ENCODE measurements at regions not wholly inside any gene's neighbourhood (a gene's known extent, or its start where the extent isn't known, plus 50 kb on each side); places are given as distances from the start of the nearest gene placed in this dataset.

DNA sequence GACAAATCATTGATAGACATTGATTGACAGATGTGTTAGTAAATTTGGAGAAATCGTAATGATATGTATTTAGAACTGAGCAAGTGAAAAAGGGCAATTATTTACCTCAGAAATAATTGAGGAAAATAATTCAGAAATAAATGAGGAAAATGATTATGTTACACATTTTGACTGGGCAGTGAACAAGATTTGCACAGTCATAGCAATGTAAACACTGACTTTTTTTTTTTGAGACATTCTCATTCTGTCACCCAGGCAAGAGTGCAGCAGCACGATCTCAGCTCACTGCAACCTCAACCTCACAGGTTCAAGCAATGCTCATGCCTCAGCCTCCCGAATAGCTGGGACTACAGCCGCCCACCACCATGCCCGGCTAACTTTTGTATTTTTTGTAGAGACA lies 211.7 kb downstream of the SP3 start:
- H3K36me3 Mint-ChIP-seq (ENCODE audit: low read depth): no peaks in the 10 kb centered on the region
- H3K9me3 Mint-ChIP-seq: no peaks in the 10 kb centered on the region
- no peak for DNase-seq
- H3K4me1 Mint-ChIP-seq (ENCODE audit: low read depth): no peaks in the 10 kb centered on the region
- TF ChIP-seq, protein P1, sequence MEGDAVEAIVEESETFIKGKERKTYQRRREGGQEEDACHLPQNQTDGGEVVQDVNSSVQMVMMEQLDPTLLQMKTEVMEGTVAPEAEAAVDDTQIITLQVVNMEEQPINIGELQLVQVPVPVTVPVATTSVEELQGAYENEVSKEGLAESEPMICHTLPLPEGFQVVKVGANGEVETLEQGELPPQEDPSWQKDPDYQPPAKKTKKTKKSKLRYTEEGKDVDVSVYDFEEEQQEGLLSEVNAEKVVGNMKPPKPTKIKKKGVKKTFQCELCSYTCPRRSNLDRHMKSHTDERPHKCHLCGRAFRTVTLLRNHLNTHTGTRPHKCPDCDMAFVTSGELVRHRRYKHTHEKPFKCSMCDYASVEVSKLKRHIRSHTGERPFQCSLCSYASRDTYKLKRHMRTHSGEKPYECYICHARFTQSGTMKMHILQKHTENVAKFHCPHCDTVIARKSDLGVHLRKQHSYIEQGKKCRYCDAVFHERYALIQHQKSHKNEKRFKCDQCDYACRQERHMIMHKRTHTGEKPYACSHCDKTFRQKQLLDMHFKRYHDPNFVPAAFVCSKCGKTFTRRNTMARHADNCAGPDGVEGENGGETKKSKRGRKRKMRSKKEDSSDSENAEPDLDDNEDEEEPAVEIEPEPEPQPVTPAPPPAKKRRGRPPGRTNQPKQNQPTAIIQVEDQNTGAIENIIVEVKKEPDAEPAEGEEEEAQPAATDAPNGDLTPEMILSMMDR (IDR thresholded peaks at IDR 0.05): no peak
- H3K4me3 Mint-ChIP-seq: no peak overlapping the region
- H3K27ac Mint-ChIP-seq: no peak overlapping the region
- peaks cover 37% of the 10 kb centered on the region for H3K27me3 Mint-ChIP-seq (ENCODE audit: insufficient read depth)

DNA sequence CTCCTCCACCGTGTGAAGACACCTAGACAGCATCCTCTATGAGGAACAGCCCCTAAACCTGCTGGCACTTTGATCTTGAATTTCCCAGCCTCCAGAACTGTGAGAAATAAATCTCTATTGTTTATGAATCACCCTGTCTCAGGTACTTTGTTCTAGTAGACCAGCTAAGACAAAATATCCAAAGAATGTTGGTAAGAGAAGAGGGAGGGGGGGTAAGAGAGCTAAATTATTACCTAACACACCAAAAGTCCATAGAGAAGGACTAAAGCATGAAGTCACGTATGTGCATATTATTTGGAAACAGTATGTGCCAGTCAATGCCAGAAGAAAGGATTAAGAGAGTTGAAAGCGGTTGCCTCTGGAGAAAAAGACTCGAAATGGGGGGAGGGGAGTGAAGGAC lies 211.0 kb downstream of the SP3 start:
- H3K27me3 Mint-ChIP-seq (ENCODE audit: insufficient read depth): peaks cover 34% of the 10 kb centered on the region
- H3K4me3 Mint-ChIP-seq: no peak overlapping the region
- H3K27ac Mint-ChIP-seq: no peak overlapping the region

GRCh38 chr2:173754837-173755236 lies 210.3 kb downstream of the SP3 start:
- no peaks in the 10 kb centered on the region for H3K36me3 Mint-ChIP-seq (ENCODE audit: low read depth)
- TF ChIP-seq, protein P1 (IDR thresholded peaks at IDR 0.05): no peak
- no peak for DNase-seq
- H3K27me3 Mint-ChIP-seq (ENCODE audit: insufficient read depth): peaks cover 34% of the 10 kb centered on the region
- no peaks in the 10 kb centered on the region for H3K4me1 Mint-ChIP-seq (ENCODE audit: low read depth)
- no peaks in the 10 kb centered on the region for H3K9me3 Mint-ChIP-seq
- no peak overlapping the region for H3K27ac Mint-ChIP-seq
- H3K4me3 Mint-ChIP-seq: no peak overlapping the region

More for the DNA sequence above, 211.0 kb downstream of the SP3 start:
- no peaks in the 10 kb centered on the region for H3K9me3 Mint-ChIP-seq
- TF ChIP-seq, protein P1 (IDR thresholded peaks at IDR 0.05): no peak
- H3K36me3 Mint-ChIP-seq (ENCODE audit: low read depth): no peaks in the 10 kb centered on the region
- no peaks in the 10 kb centered on the region for H3K4me1 Mint-ChIP-seq (ENCODE audit: low read depth)
- DNase-seq: no peak

DNA sequence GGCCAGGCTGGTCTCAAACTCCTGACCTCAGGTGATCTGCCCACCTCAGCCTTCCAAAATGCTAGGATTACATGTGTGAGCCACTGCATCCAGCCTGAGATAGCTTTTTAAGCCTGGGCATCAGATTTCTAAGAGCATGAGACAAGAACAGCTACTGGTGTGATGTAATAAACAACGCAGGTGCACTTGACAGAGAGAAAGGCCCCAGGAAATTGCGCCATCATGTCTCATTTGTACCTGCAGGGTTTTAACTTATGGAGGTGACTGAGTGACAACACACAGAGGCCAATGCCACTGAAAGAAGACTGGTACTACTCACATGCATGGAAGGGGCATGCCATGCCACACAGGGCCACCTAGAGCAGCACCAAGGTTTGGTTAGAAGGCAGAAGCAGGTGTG lies 209.4 kb downstream of the SP3 start:
- DNase-seq: no peak
- H3K4me3 Mint-ChIP-seq: no peak overlapping the region
- H3K36me3 Mint-ChIP-seq (ENCODE audit: low read depth): no peaks in the 10 kb centered on the region
- no peak overlapping the region for H3K27ac Mint-ChIP-seq
- peaks cover 29% of the 10 kb centered on the region for H3K27me3 Mint-ChIP-seq (ENCODE audit: insufficient read depth)
- no peaks in the 10 kb centered on the region for H3K9me3 Mint-ChIP-seq
- H3K4me1 Mint-ChIP-seq (ENCODE audit: low read depth): no peaks in the 10 kb centered on the region
- TF ChIP-seq, protein P1 (IDR thresholded peaks at IDR 0.05): no peak

DNA sequence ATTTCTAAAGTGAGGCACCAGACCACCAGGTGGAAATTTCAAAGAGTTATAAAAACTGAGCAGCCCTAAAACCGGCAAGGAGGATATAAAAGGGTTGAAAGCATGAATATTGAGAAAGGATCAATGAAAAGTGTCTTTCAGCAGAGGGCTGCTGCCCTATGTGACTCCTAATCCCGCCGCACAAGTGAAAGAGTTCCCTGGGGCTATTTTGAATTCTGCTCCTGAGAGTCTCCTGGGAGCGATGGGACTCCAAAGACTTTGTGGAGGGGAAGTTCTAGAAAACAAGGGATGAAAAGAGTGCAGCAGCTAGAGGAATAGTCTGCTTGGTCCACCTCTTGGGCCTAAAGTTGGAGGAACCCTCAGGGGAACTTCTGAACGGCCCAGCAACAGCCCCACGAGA lies 205.2 kb downstream of the SP3 start:
- Mint-ChIP-seq H3K36me3 (ENCODE audit: low read depth) (no peaks in the 10 kb centered on the region), H3K4me1 (ENCODE audit: low read depth) (no peaks in the 10 kb centered on the region), H3K9me3 (no peaks in the 10 kb centered on the region), H3K27ac (no peak overlapping the region), H3K27me3 (ENCODE audit: insufficient read depth) (peaks cover 23% of the 10 kb centered on the region), H3K4me3 (no peak overlapping the region)
- TF ChIP-seq, protein P1 (IDR thresholded peaks at IDR 0.05): no peak
- no peak for DNase-seq

DNA sequence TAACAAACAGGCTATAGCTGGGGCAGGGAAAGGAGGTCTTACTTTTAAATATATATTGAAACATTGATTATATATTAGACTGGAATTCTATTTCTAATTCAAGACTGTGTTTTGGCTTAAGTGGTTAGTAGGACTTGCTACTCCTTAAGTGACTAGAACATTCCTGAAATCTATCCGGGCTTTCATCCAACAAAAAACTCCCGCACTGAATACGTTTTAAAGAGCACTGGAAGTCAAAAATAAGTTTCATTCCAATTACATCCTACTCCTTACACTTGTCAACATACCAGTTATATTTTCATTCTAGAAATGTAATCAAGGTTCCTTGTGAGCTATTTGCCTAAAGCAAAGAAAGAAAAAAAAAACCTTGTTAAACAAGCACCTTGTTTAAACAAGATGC lies 204.6 kb downstream of the SP3 start:
- no peak overlapping the region for H3K4me3 Mint-ChIP-seq
- no peaks in the 10 kb centered on the region for H3K36me3 Mint-ChIP-seq (ENCODE audit: low read depth)
- no peaks in the 10 kb centered on the region for H3K4me1 Mint-ChIP-seq (ENCODE audit: low read depth)
- H3K27me3 Mint-ChIP-seq (ENCODE audit: insufficient read depth): peaks cover 23% of the 10 kb centered on the region
- DNase-seq: no peak
- H3K9me3 Mint-ChIP-seq: no peaks in the 10 kb centered on the region
- TF ChIP-seq, protein P1 (IDR thresholded peaks at IDR 0.05): no peak
- H3K27ac Mint-ChIP-seq: no peak overlapping the region

Measured in HFFc6 (cell line).